GM12873 (cell line): ENCODE measurements at regions not wholly inside any gene's neighbourhood (a gene's known extent, or its start where the extent isn't known, plus 50 kb on each side); places are given as distances from the start of the nearest gene placed in this dataset.

ENCODE experiments used
- CTCF ChIP-seq: IDR thresholded peaks from 2 replicates; pipeline ENCODE4 v1.5.1; 2012; ENCODE audit warnings: low read depth, mild to moderate bottlenecking, moderate library complexity, low read length, control low read depth; ENCODE audit not compliant: insufficient read depth; ENCODE audit errors: missing control alignments

GRCh38 chr18:68241881-68242280 is 473.0 kb downstream of the TMX3 start:
- TF ChIP-seq CTCF, result no peak

GRCh38 chr18:68234676-68235075 is 480.2 kb downstream of the TMX3 start:
- no peak for TF ChIP-seq CTCF

GRCh38 chr18:68234131-68234530 is 480.8 kb downstream of the TMX3 start:
- TF ChIP-seq CTCF, result no peak

DNA sequence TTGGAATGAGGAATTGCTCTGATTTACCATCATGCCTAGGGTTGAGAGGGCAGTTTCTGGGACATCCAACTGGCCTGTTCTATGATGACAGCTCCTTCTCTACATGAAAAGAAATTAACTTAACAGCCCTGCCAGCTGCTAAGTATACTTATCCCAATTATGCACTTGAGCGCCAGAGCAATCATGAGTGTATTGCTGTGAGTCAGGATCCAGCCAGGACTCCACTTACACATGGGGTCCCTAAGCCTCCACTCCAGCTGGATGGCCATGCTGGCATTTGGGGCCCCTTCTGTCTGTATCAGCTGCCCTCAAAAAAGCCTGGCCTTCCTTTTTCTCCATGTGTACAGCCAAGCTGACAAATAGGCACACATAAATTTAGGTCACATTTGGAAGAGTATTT is 481.9 kb downstream of the TMX3 start:
- TF ChIP-seq CTCF, result no peak

DNA sequence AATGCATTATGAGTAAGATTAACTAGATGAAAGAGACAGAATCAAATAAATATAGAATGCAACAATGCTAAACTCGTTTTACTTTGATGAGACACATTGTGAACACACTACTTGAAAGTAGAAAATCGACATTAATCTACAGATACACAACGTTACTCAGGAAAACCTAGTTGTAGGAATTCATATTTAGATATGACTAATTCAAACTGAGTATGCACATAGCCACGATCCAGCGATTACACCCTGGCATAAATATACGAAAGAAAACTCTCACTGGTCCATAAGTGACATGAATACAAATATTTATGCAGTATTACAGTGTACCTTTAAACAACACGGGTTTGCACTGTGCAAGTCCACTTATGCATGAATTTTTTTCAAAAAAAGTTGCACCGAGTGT is 485.6 kb downstream of the TMX3 start:
- no peak for TF ChIP-seq CTCF

GRCh38 chr18:68221111-68221724 is 493.7 kb downstream of the TMX3 start:
- TF ChIP-seq CTCF, result no peak

- no peak for TF ChIP-seq CTCF
Measured at GRCh38 chr18:68220458-68220857, 494.4 kb downstream of the TMX3 start.
